COLO829 (cell line): ENCODE measurements at regions not wholly inside any gene's neighbourhood (a gene's known extent, or its start where the extent isn't known, plus 50 kb on each side); places are given as distances from the start of the nearest gene placed in this dataset.

Experiments
- DNase-seq: peaks from one replicate; pipeline ENCODE4 v3.0.0; 2012; ENCODE audit warnings: low spot score

- DNase-seq: no peak
Measured at GRCh38 chr9:27752069-27752468, 178.8 kb upstream of the C9orf72 start.

- DNase-seq: no peak
Measured at GRCh38 chr9:27755846-27756245, 182.6 kb upstream of the C9orf72 start.

- DNase-seq: no peak
Measured at GRCh38 chr9:27756418-27756817, 183.1 kb upstream of the C9orf72 start.

- DNase-seq: no peak
Measured at GRCh38 chr9:27763831-27764230, 190.6 kb upstream of the C9orf72 start.

GRCh38 chr9:27765266-27766072 lies 192.2 kb upstream of the C9orf72 start:
- DNase-seq: no peak

GRCh38 chr9:27766073-27766835 lies 193.0 kb upstream of the C9orf72 start:
- no peak for DNase-seq

- DNase-seq: no peak
Measured at GRCh38 chr9:27768781-27769180, 195.5 kb upstream of the C9orf72 start.

GRCh38 chr9:27770541-27770940 lies 197.3 kb upstream of the C9orf72 start:
- no peak for DNase-seq

- DNase-seq: no peak
Measured at GRCh38 chr9:27771803-27772545, 198.7 kb upstream of the C9orf72 start.

- DNase-seq: no peak
Measured at GRCh38 chr9:27784847-27785713, 211.8 kb upstream of the C9orf72 start.

GRCh38 chr9:27785714-27786100 lies 212.4 kb upstream of the C9orf72 start:
- peak; percentile 76 for DNase-seq

- no peak for DNase-seq
Measured at GRCh38 chr9:27787891-27788290, 214.6 kb upstream of the C9orf72 start.

GRCh38 chr9:27791311-27791710 lies 218.0 kb upstream of the C9orf72 start:
- peak; percentile 3 for DNase-seq

- DNase-seq: no peak
Measured at GRCh38 chr9:27792971-27793689, 219.8 kb upstream of the C9orf72 start.

GRCh38 chr9:27799326-27799725 lies 226.0 kb upstream of the C9orf72 start:
- no peak for DNase-seq

- DNase-seq: no peak
Measured at GRCh38 chr9:27800159-27800558, 226.9 kb upstream of the C9orf72 start.

GRCh38 chr9:27800692-27801370 lies 227.6 kb upstream of the C9orf72 start:
- DNase-seq: no peak

- DNase-seq: no peak
Measured at GRCh38 chr9:27801545-27801944, 228.3 kb upstream of the C9orf72 start.

- DNase-seq: no peak
Measured at GRCh38 chr9:27802418-27802817, 229.1 kb upstream of the C9orf72 start.

- no peak for DNase-seq
Measured at GRCh38 chr9:27808864-27809263, 235.6 kb upstream of the C9orf72 start.
